KMS-11 (cell line): ENCODE measurements at regions not wholly inside any gene's neighbourhood (a gene's known extent, or its start where the extent isn't known, plus 50 kb on each side); places are given as distances from the start of the nearest gene placed in this dataset.

ENCODE experiments used
- H2AFZ ChIP-seq: fragments of 200-600 bp; sonication (generic); 2 replicates; pipeline ENCODE4 v1.6.1; 2016; ENCODE audit warnings: antibody characterized with exemption, mixed run types, low read depth
- H3K27ac ChIP-seq: fragments of 200-600 bp; sonication (generic); 2 replicates; pipeline ENCODE4 v1.6.1; 2016; ENCODE audit warnings: mild to moderate bottlenecking, mixed run types
- H3K27me3 ChIP-seq: fragments of 200-600 bp; sonication (generic); 2 replicates; pipeline ENCODE4 v1.6.1; 2017; ENCODE audit warnings: mild to moderate bottlenecking, low read depth, mixed run types, moderate library complexity; ENCODE audit not compliant: insufficient read depth
- H3K36me3 ChIP-seq: fragments of 200-600 bp; sonication (generic); 2 replicates; pipeline ENCODE4 v1.6.1; 2017; ENCODE audit warnings: mild to moderate bottlenecking, mixed run types; ENCODE audit not compliant: insufficient read depth
- H3K4me1 ChIP-seq: fragments of 200-600 bp; sonication (generic); 2 replicates; pipeline ENCODE4 v1.6.1; 2016; ENCODE audit warnings: mild to moderate bottlenecking, low read depth, mixed run types; ENCODE audit not compliant: poor library complexity, severe bottlenecking
- H3K4me2 ChIP-seq: fragments of 200-600 bp; sonication (generic); 2 replicates; pipeline ENCODE4 v1.7.0; 2016; ENCODE audit warnings: mild to moderate bottlenecking, mixed run types
- H3K4me3 ChIP-seq: fragments of 200-600 bp; sonication (generic); IDR thresholded peaks from 2 replicates; pipeline ENCODE4 v1.6.1; 2017; ENCODE audit warnings: low read depth, low read length, mixed read lengths; ENCODE audit not compliant: insufficient read depth
- H3K79me2 ChIP-seq: fragments of 200-600 bp; sonication (generic); 2 replicates; pipeline ENCODE4 v1.6.1; 2016; ENCODE audit warnings: low read depth, mixed run types; ENCODE audit not compliant: insufficient read depth
- H3K9ac ChIP-seq: fragments of 200-600 bp; sonication (generic); 2 replicates; pipeline ENCODE4 v1.6.1; 2016; ENCODE audit warnings: mild to moderate bottlenecking, mixed run types
- H4K20me1 ChIP-seq: fragments of 200-600 bp; sonication (generic); 2 replicates; pipeline ENCODE4 v1.6.1; 2016; ENCODE audit warnings: mild to moderate bottlenecking, mixed run types; ENCODE audit not compliant: insufficient read depth
- CTCF ChIP-seq: fragments of 200-600 bp; sonication (generic); conservative IDR thresholded peaks from 2 replicates; pipeline ENCODE4 v1.6.1; 2017; ENCODE audit warnings: low read depth, mild to moderate bottlenecking, antibody characterized with exemption, low read length, moderate library complexity, mixed read lengths

GRCh38 chr6:21914121-21914973, 320.8 kb downstream of the SOX4 start:
- Histone ChIP-seq H4K20me1 (no peaks in the 10 kb centered on the region), H2AFZ (no peak overlapping the region), H3K27me3 (no peaks in the 10 kb centered on the region), H3K4me2 (no peak overlapping the region), H3K4me3 (no peak overlapping the region), H3K9ac (no peak overlapping the region), H3K79me2 (no peaks in the 10 kb centered on the region), H3K36me3 (no peaks in the 10 kb centered on the region), H3K4me1 (no peaks in the 10 kb centered on the region), H3K27ac (no peak overlapping the region)
- TF ChIP-seq CTCF: no peak

GRCh38 chr6:21915707-21916260, 322.2 kb downstream of the SOX4 start:
- no peaks in the 10 kb centered on the region for H3K27me3 ChIP-seq
- H2AFZ ChIP-seq: no peak overlapping the region
- no peaks in the 10 kb centered on the region for H4K20me1 ChIP-seq
- H3K27ac ChIP-seq: no peak overlapping the region
- H3K4me1 ChIP-seq: no peaks in the 10 kb centered on the region
- H3K4me3 ChIP-seq: no peak overlapping the region
- H3K9ac ChIP-seq: no peak overlapping the region
- H3K4me2 ChIP-seq: 0 out of 2 replicates have a peak overlapping the region, but pooled peaks have one; percentile 6
- no peaks in the 10 kb centered on the region for H3K36me3 ChIP-seq
- no peaks in the 10 kb centered on the region for H3K79me2 ChIP-seq
- TF ChIP-seq CTCF: no peak

GRCh38 chr6:21918041-21918440, 324.5 kb downstream of the SOX4 start:
- Histone ChIP-seq H3K79me2 (no peaks in the 10 kb centered on the region), H3K27ac (no peak overlapping the region), H2AFZ (no peak overlapping the region), H3K4me2 (no peak overlapping the region), H3K36me3 (no peaks in the 10 kb centered on the region), H3K9ac (no peak overlapping the region), H4K20me1 (no peaks in the 10 kb centered on the region), H3K4me3 (no peak overlapping the region), H3K27me3 (no peaks in the 10 kb centered on the region), H3K4me1 (no peaks in the 10 kb centered on the region)
- TF ChIP-seq CTCF: no peak

GRCh38 chr6:21918666-21919065, 325.1 kb downstream of the SOX4 start:
- H2AFZ ChIP-seq: no peak overlapping the region
- H3K27me3 ChIP-seq: no peaks in the 10 kb centered on the region
- no peaks in the 10 kb centered on the region for H3K4me1 ChIP-seq
- H4K20me1 ChIP-seq: no peaks in the 10 kb centered on the region
- H3K36me3 ChIP-seq: no peaks in the 10 kb centered on the region
- no peaks in the 10 kb centered on the region for H3K79me2 ChIP-seq
- H3K4me3 ChIP-seq: no peak overlapping the region
- no peak for TF ChIP-seq CTCF
- H3K4me2 ChIP-seq: no peak overlapping the region
- no peak overlapping the region for H3K9ac ChIP-seq
- no peak overlapping the region for H3K27ac ChIP-seq
